ENCODE measurements at regions not wholly inside any gene's neighbourhood (a gene's known extent, or its start where the extent isn't known, plus 50 kb on each side); places are given as distances from the start of the nearest gene placed in this dataset.

DNA sequence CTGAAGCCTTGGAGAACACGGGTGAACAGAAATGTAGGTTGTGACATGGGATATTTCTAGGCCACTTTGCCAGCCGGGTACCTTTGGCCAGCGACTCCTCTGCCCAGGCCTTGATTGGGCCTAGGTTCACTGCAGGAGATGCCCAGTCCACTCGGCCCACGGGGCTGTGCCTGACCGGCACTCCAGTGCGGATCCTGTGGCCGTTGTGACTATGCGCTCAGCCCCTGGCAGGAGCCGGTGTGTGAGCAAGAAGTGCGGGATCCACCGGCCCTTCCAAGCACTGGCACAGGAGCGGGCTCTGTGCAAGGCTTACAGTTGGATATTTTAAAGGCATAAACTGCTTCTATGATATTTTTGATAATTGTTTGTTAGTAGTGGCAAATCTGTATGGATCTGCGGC is 1042.5 kb upstream of the PCDH9 start:
- no peak for TF ChIP-seq ZNF70 (CRISPR knock-in tag; IDR thresholded peaks at IDR 0.05)
- no peak for TF ChIP-seq ZFP30 (CRISPR knock-in tag; IDR thresholded peaks at IDR 0.05)
- TF ChIP-seq ESRRG (CRISPR knock-in tag; IDR thresholded peaks at IDR 0.05): no peak
- TF ChIP-seq RARB (CRISPR knock-in tag; IDR thresholded peaks at IDR 0.05): no peak
- TF ChIP-seq, protein P1, sequence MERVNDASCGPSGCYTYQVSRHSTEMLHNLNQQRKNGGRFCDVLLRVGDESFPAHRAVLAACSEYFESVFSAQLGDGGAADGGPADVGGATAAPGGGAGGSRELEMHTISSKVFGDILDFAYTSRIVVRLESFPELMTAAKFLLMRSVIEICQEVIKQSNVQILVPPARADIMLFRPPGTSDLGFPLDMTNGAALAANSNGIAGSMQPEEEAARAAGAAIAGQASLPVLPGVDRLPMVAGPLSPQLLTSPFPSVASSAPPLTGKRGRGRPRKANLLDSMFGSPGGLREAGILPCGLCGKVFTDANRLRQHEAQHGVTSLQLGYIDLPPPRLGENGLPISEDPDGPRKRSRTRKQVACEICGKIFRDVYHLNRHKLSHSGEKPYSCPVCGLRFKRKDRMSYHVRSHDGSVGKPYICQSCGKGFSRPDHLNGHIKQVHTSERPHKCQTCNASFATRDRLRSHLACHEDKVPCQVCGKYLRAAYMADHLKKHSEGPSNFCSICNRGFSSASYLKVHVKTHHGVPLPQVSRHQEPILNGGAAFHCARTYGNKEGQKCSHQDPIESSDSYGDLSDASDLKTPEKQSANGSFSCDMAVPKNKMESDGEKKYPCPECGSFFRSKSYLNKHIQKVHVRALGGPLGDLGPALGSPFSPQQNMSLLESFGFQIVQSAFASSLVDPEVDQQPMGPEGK (CRISPR knock-in tag; IDR thresholded peaks at IDR 0.05; ENCODE audit: borderline replicate concordance): no peak
